ENCODE measurements at regions not wholly inside any gene's neighbourhood (a gene's known extent, or its start where the extent isn't known, plus 50 kb on each side); places are given as distances from the start of the nearest gene placed in this dataset.

- H3K4me3 ChIP-seq (ENCODE audit: low read depth, low read length): no peak overlapping the region
- no peaks in the 10 kb centered on the region for H3K9me3 ChIP-seq
- H3K27ac Mint-ChIP-seq (ENCODE audit: unreplicated experiment): no peak overlapping the region
- H3K36me3 Mint-ChIP-seq (ENCODE audit: insufficient read depth, unreplicated experiment): no peaks in the 10 kb centered on the region
- no peaks in the 10 kb centered on the region for H3K27me3 ChIP-seq (replicated peaks; ENCODE audit: control insufficient read depth, insufficient read depth, low read length)
- ChIA-PET CTCF (no interaction called here), POLR2A (no interaction called here)
- H3K4me3 Mint-ChIP-seq (ENCODE audit: unreplicated experiment): no peak overlapping the region
- H3K4me1 Mint-ChIP-seq (ENCODE audit: low read depth, unreplicated experiment): no peaks in the 10 kb centered on the region
- H3K9me3 Mint-ChIP-seq (ENCODE audit: unreplicated experiment): no peaks in the 10 kb centered on the region
- BruUV-seq (replicated peaks): no TSS peak
- intact Hi-C loops (cut with micrococcal nuclease; ENCODE audit: unreplicated experiment): no loop called here
- no peak for DNase-seq
- peaks cover 3% of the 10 kb centered on the region for H3K27me3 Mint-ChIP-seq (ENCODE audit: insufficient read depth, unreplicated experiment)
- no peaks in the 10 kb centered on the region for H3K4me1 ChIP-seq
- no peaks in the 10 kb centered on the region for H3K36me3 ChIP-seq (ENCODE audit: control insufficient read depth, insufficient read depth, low read length)
- no peak for TF ChIP-seq CTCF (IDR thresholded peaks at IDR 0.05; ENCODE audit: insufficient read depth in 1 of 2, low read depth in 1 of 2, low read length in 1 of 2, severe bottlenecking in 1 of 2, unreplicated experiment in 1 of 2)
These were observed 760.3 kb upstream of the ARRDC4 start for GRCh38 chr15:97200161-97200560.

GRCh38 chr15:97210277-97210676 lies 750.2 kb upstream of the ARRDC4 start:
- no TSS peak for BruUV-seq (replicated peaks)
- ChIA-PET CTCF (no interaction called here), POLR2A (no interaction called here)
- Mint-ChIP-seq H3K36me3 (ENCODE audit: insufficient read depth, unreplicated experiment) (no peaks in the 10 kb centered on the region), H3K27ac (ENCODE audit: unreplicated experiment) (no peak overlapping the region), H3K27me3 (ENCODE audit: insufficient read depth, unreplicated experiment) (peaks cover 2% of the 10 kb centered on the region), H3K4me3 (ENCODE audit: unreplicated experiment) (no peak overlapping the region), H3K4me1 (ENCODE audit: low read depth, unreplicated experiment) (no peaks in the 10 kb centered on the region), H3K9me3 (ENCODE audit: unreplicated experiment) (no peaks in the 10 kb centered on the region)
- no peak for DNase-seq
- Histone ChIP-seq H3K27me3 (replicated peaks; ENCODE audit: control insufficient read depth, insufficient read depth, low read length) (no peaks in the 10 kb centered on the region), H3K36me3 (ENCODE audit: control insufficient read depth, insufficient read depth, low read length) (no peaks in the 10 kb centered on the region), H3K4me3 (ENCODE audit: low read depth, low read length) (no peak overlapping the region), H3K4me1 (no peaks in the 10 kb centered on the region), H3K9me3 (no peaks in the 10 kb centered on the region)
- no peak for TF ChIP-seq CTCF (IDR thresholded peaks at IDR 0.05; ENCODE audit: insufficient read depth in 1 of 2, low read depth in 1 of 2, low read length in 1 of 2, severe bottlenecking in 1 of 2, unreplicated experiment in 1 of 2)
- intact Hi-C loops (cut with micrococcal nuclease; ENCODE audit: unreplicated experiment): no loop called here

GRCh38 chr15:97215629-97216028 lies 744.9 kb upstream of the ARRDC4 start:
- ChIA-PET POLR2A (no interaction called here), CTCF (no interaction called here)
- Histone ChIP-seq H3K36me3 (ENCODE audit: control insufficient read depth, insufficient read depth, low read length) (no peaks in the 10 kb centered on the region), H3K4me3 (ENCODE audit: low read depth, low read length) (no peak overlapping the region), H3K9me3 (no peaks in the 10 kb centered on the region), H3K4me1 (no peaks in the 10 kb centered on the region), H3K27me3 (replicated peaks; ENCODE audit: control insufficient read depth, insufficient read depth, low read length) (no peaks in the 10 kb centered on the region)
- Mint-ChIP-seq H3K36me3 (ENCODE audit: insufficient read depth, unreplicated experiment) (no peaks in the 10 kb centered on the region), H3K27me3 (ENCODE audit: insufficient read depth, unreplicated experiment) (peaks cover 9% of the 10 kb centered on the region), H3K9me3 (ENCODE audit: unreplicated experiment) (no peaks in the 10 kb centered on the region), H3K27ac (ENCODE audit: unreplicated experiment) (no peak overlapping the region), H3K4me1 (ENCODE audit: low read depth, unreplicated experiment) (no peaks in the 10 kb centered on the region), H3K4me3 (ENCODE audit: unreplicated experiment) (no peak overlapping the region)
- TF ChIP-seq CTCF (IDR thresholded peaks at IDR 0.05; ENCODE audit: insufficient read depth in 1 of 2, low read depth in 1 of 2, low read length in 1 of 2, severe bottlenecking in 1 of 2, unreplicated experiment in 1 of 2): no peak
- BruUV-seq (replicated peaks): no TSS peak
- no peak for DNase-seq
- intact Hi-C loops (cut with micrococcal nuclease; ENCODE audit: unreplicated experiment): no loop called here
